HL-60 (cell line): ENCODE measurements at regions not wholly inside any gene's neighbourhood (a gene's known extent, or its start where the extent isn't known, plus 50 kb on each side); places are given as distances from the start of the nearest gene placed in this dataset.
"Not testable (repeated sequence)": the region's sequence is repeated elsewhere in the genome, so short reads cannot be mapped to it uniquely, and the experiment has no call there.

Experiments
- DNase-seq, 2 experiments: peaks; one replicate each; pipeline ENCODE4 v3.0.0-alpha.2; 2010 to 2020; ENCODE audit warnings: low read depth in 1 of 2, low spot score in 1 of 2
- H3K27ac ChIP-seq: fragments of 250-450 bp; sonication (Bioruptor Pico); replicated peaks from 2 replicates; pipeline ENCODE4 v1.5.1; 2020; ENCODE audit warnings: mild to moderate bottlenecking, moderate library complexity
- H3K27me3 ChIP-seq: fragments of 250-450 bp; sonication (Bioruptor Pico); 2 replicates; pipeline ENCODE4 v1.5.1; 2021; ENCODE audit warnings: mild to moderate bottlenecking, moderate library complexity; ENCODE audit not compliant: insufficient read depth, poor library complexity, severe bottlenecking
- H3K4me3 ChIP-seq: replicated peaks from 2 replicates; pipeline ENCODE4 v1.5.1; 2011; ENCODE audit warnings: mild to moderate bottlenecking, control low read depth, low read length; ENCODE audit not compliant: insufficient read depth
- CTCF ChIP-seq: IDR thresholded peaks from one replicate; pipeline ENCODE4 v1.5.1; 2011; ENCODE audit warnings: low read length, control low read depth, inconsistent platforms; ENCODE audit not compliant: insufficient read depth
- GABPA ChIP-seq: IDR thresholded peaks from 2 replicates; pipeline ENCODE4 v1.6.1; 2012; ENCODE audit warnings: low read depth
- POLR2AphosphoS5 ChIP-seq: IDR thresholded peaks from 2 replicates; pipeline ENCODE4 v1.6.1; 2012; ENCODE audit warnings: low read depth
- REST ChIP-seq: IDR thresholded peaks from 2 replicates; pipeline ENCODE4 v1.6.1; 2012; ENCODE audit warnings: low read depth; ENCODE audit not compliant: insufficient replicate concordance
- SPI1 ChIP-seq: IDR thresholded peaks from 2 replicates; pipeline ENCODE4 v1.6.1; 2012; ENCODE audit warnings: low read depth, mild to moderate bottlenecking, borderline replicate concordance

- H3K27me3 ChIP-seq = no peaks in the 10 kb centered on the region
- no peak for TF ChIP-seq SPI1
- no peak overlapping the region for H3K4me3 ChIP-seq
- H3K27ac ChIP-seq = no peak overlapping the region
- no peak for DNase-seq
These were observed 84.7 kb upstream of the GPR101 start for GRCh38 chrX:137118536-137118935.

- no peak overlapping the region for H3K27ac ChIP-seq
- H3K4me3 ChIP-seq = no peak overlapping the region
- DNase-seq = no peak
- H3K27me3 ChIP-seq = no peaks in the 10 kb centered on the region
- no peak for TF ChIP-seq GABPA
- TF ChIP-seq SPI1 = no peak
- TF ChIP-seq REST = no peak
- TF ChIP-seq CTCF = no peak
- TF ChIP-seq POLR2AphosphoS5 = no peak
These were observed 84.3 kb upstream of the GPR101 start for GRCh38 chrX:137118136-137118535.

GRCh38 chrX:137107877-137108276 is 74.1 kb upstream of the GPR101 start:
- not testable (repeated sequence) for H3K27ac ChIP-seq, H3K27me3 ChIP-seq, DNase-seq, H3K4me3 ChIP-seq

- Histone ChIP-seq H3K27me3 (no peaks in the 10 kb centered on the region), H3K27ac (no peak overlapping the region), H3K4me3 (no peak overlapping the region)
- no peak for DNase-seq
- TF ChIP-seq POLR2AphosphoS5 = no peak
- TF ChIP-seq REST = no peak
- no peak for TF ChIP-seq GABPA
- no peak for TF ChIP-seq CTCF
- no peak for TF ChIP-seq SPI1
These were observed 67.6 kb upstream of the GPR101 start for GRCh38 chrX:137101273-137101990.
